RWPE1 (cell line): ENCODE measurements at regions not wholly inside any gene's neighbourhood (a gene's known extent, or its start where the extent isn't known, plus 50 kb on each side); places are given as distances from the start of the nearest gene placed in this dataset.

Experiments
- CTCF ChIA-PET: fragments of 350-600 bp; sonication (Branson Sonifier 250); formaldehyde crosslinking; extraction: SDS; loops from one replicate; lab custom pipeline; 2021; lab: Yijun Ruan, JAX
- POLR2A ChIA-PET: fragments of 400-600 bp; formaldehyde crosslinking; extraction: SDS; loops from one replicate; lab custom pipeline; 2020; ENCODE audit warnings: antibody characterized with exemption; ENCODE audit not compliant: low non-redundant PET; lab: Yijun Ruan, JAX
- DNase-seq: peaks from one replicate; pipeline ENCODE4 v3.0.0; 2012; ENCODE audit warnings: low spot score
- H3K27ac ChIP-seq: fragments of 450-650 bp; 2 replicates; pipeline ENCODE4 v1.5.1; 2017
- CTCF ChIP-seq: fragments of 450-650 bp; conservative IDR thresholded peaks from 2 replicates; pipeline ENCODE4 v1.5.1; 2017; ENCODE audit warnings: low read depth, mild to moderate bottlenecking

- H3K27ac ChIP-seq = no peak overlapping the region
- no peak for TF ChIP-seq CTCF
- DNase-seq = no peak
- CTCF ChIA-PET = no interaction called here
- POLR2A ChIA-PET = no interaction called here
These were observed 387.8 kb downstream of the OMA1 start for GRCh38 chr1:58158506-58159433.

DNA sequence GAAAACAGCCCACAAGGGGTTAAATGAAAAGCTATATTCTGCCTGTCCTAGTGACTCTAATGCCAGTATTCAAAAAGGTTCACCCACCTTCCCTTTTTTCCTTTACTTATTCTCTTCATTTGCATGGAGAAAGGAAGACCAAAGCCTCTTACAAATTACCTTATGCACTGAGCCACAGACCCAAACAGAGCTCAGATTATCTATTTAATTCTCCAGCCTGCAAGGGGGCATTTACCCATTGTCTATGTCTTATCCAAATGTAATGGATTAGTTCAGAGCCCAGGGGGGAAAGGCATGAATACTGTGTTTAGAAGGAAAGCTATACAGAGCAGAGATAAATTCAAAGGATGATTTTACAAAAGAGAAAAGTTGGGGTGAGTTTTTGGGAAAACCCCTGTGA is 388.5 kb downstream of the OMA1 start:
- TF ChIP-seq CTCF = no peak
- no peak overlapping the region for H3K27ac ChIP-seq
- ChIA-PET POLR2A (no interaction called here), CTCF (no interaction called here)
- DNase-seq = no peak

DNA sequence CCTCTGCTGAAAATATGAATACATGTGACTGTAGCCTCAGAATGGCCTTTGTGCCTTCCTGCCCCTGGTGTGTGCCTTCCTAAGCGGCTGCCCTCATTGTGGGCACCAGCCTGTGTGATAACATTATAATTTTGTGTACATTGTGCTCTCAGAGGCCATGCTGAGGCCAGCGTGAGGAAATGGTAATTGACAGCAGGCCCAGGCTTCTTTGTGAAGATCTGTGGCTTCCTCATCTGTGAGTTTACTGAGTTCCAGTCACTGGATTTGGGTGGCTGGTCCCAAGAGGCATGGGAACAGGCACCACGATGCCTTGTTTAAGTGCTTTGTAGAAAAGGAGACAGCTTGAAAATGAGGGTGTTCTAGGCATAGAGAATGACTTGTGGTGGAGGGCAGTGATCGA is 389.3 kb downstream of the OMA1 start:
- ChIA-PET CTCF (interaction anchor here (0.6 to 1.0 kb wide), 2 partner anchors 10 to 663 kb away, joined by 3 to 8 read pairs; no protein-coding TSS in a partner anchor), POLR2A (no interaction called here)
- H3K27ac ChIP-seq = no peak overlapping the region
- no peak for TF ChIP-seq CTCF
- no peak for DNase-seq

DNA sequence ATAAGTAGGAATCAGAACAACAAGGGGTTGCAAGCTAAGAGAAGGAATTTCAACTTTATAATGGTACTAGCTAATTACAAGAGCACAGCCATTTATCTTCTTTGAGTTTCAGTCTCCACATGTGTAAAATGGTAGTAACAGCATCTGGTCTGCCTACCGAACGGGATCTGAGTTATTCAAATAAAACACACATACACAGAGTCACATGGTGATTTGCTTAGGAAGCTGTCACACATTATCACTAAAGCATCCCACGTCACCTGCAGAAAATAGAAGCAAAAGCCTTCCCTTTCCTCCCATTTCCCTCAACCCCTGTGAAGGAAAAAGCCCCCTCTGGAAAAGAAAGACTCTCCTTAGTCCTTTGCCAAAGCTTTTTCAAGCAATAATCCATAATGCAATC is 389.7 kb downstream of the OMA1 start:
- TF ChIP-seq CTCF = no peak
- ChIA-PET POLR2A (no interaction called here), CTCF (interaction anchor here (0.6 to 1.0 kb wide), 2 partner anchors 9 to 662 kb away, joined by 3 to 8 read pairs; no protein-coding TSS in a partner anchor)
- DNase-seq = no peak
- H3K27ac ChIP-seq = no peak overlapping the region

GRCh38 chr1:58156124-58156468 is 390.4 kb downstream of the OMA1 start:
- no peak for TF ChIP-seq CTCF
- CTCF ChIA-PET = no interaction called here

GRCh38 chr1:58155418-58156123 is 391.0 kb downstream of the OMA1 start:
- no peak overlapping the region for H3K27ac ChIP-seq
- ChIA-PET POLR2A (no interaction called here), CTCF (interaction anchor here (0.6 kb wide), 1 partner anchor 202 kb away, joined by 3 read pairs; no protein-coding TSS in a partner anchor)
- no peak for DNase-seq
- no peak for TF ChIP-seq CTCF

More at GRCh38 chr1:58156124-58156468, 390.4 kb downstream of the OMA1 start:
- H3K27ac ChIP-seq = no peak overlapping the region
- POLR2A ChIA-PET = no interaction called here
- no peak for DNase-seq
